Peyer's patch (tissue), 4 donors: ENCODE measurements at regions not wholly inside any gene's neighbourhood (a gene's known extent, or its start where the extent isn't known, plus 50 kb on each side); places are given as distances from the start of the nearest gene placed in this dataset.

Experiments used
- DNase-seq, 3 donors: peaks; one replicate each; pipeline ENCODE4 v3.0.0-alpha.2; 2017 to 2019
- H3K27ac ChIP-seq, 4 donors: fragments of 200-600 bp; sonication (generic); one replicate each; pipeline ENCODE4 v1.5.1; 2016 to 2019
- H3K27me3 ChIP-seq, 2 donors: fragments of 200-600 bp; sonication (generic); one replicate each; pipeline ENCODE4 v1.5.1; 2019
- H3K36me3 ChIP-seq, 3 donors: fragments of 200-600 bp; sonication (generic); one replicate each; pipeline ENCODE4 v1.5.1; 2016 to 2019
- H3K4me1 ChIP-seq, 4 donors: fragments of 200-600 bp; sonication (generic); one replicate each; pipeline ENCODE4 v1.5.1; 2016 to 2019
- H3K4me3 ChIP-seq, 4 donors: fragments of 200-600 bp; sonication (generic); 1 replicate in 3 of 4; 2 replicates in 1 of 4; pipeline ENCODE4 v1.5.1; 2016 to 2019; ENCODE audit warnings: mild to moderate bottlenecking in 1 of 4
- H3K9me3 ChIP-seq, 4 donors: fragments of 200-600 bp; sonication (generic); one replicate each; pipeline ENCODE4 v1.5.1; 2016 to 2019; ENCODE audit warnings: mild to moderate bottlenecking in 1 of 4
- CTCF ChIP-seq, 6 experiments: fragments of 450-650 bp in 4 of 6; fragments of 200-600 bp in 2 of 6; sonication (generic) in 1 of 6; IDR thresholded peaks; one replicate each; pipeline ENCODE4 v1.5.1; 2017 to 2019; ENCODE audit warnings: antibody characterized with exemption in 6 of 6, mild to moderate bottlenecking in 3 of 6, moderate library complexity in 1 of 6
- POLR2A ChIP-seq, 2 donors: fragments of 450-650 bp; IDR thresholded peaks; one replicate each; pipeline ENCODE4 v1.5.1; 2017; ENCODE audit warnings: antibody characterized with exemption in 2 of 2, mild to moderate bottlenecking in 2 of 2, moderate library complexity in 2 of 2

GRCh38 chr15:95606551-95606950, 723.9 kb upstream of the NR2F2 start:
- no peaks in the 10 kb centered on the region for H3K27me3 ChIP-seq
- H3K27ac ChIP-seq, result no peak overlapping the region
- H3K4me3 ChIP-seq, result no peak overlapping the region
- H3K9me3 ChIP-seq, result no peaks in the 10 kb centered on the region
- H3K36me3 ChIP-seq, result no peaks in the 10 kb centered on the region
- H3K4me1 ChIP-seq, result no peaks in the 10 kb centered on the region
- DNase-seq, result no peak
- TF ChIP-seq POLR2A (IDR thresholded peaks at IDR 0.05) (no peak), CTCF (IDR thresholded peaks at IDR 0.05) (no peak)

- no peak overlapping the region for H3K4me3 ChIP-seq
- H3K27ac ChIP-seq, result no peak overlapping the region
- no peaks in the 10 kb centered on the region for H3K27me3 ChIP-seq
- no peaks in the 10 kb centered on the region for H3K36me3 ChIP-seq
- no peaks in the 10 kb centered on the region for H3K4me1 ChIP-seq
- no peak for DNase-seq
- no peaks in the 10 kb centered on the region for H3K9me3 ChIP-seq
- TF ChIP-seq CTCF (IDR thresholded peaks at IDR 0.05) (no peak), POLR2A (IDR thresholded peaks at IDR 0.05) (no peak)
Observed at GRCh38 chr15:95608371-95608770, 722.1 kb upstream of the NR2F2 start.

- no peaks in the 10 kb centered on the region for H3K4me1 ChIP-seq
- no peak overlapping the region for H3K4me3 ChIP-seq
- DNase-seq, result no peak
- no peak overlapping the region for H3K27ac ChIP-seq
- H3K27me3 ChIP-seq, result no peaks in the 10 kb centered on the region
- H3K9me3 ChIP-seq, result no peaks in the 10 kb centered on the region
- H3K36me3 ChIP-seq, result no peaks in the 10 kb centered on the region
- TF ChIP-seq CTCF (IDR thresholded peaks at IDR 0.05) (no peak), POLR2A (IDR thresholded peaks at IDR 0.05) (no peak)
Observed at GRCh38 chr15:95609096-95609495, 721.4 kb upstream of the NR2F2 start.

GRCh38 chr15:95610945-95611344, 719.6 kb upstream of the NR2F2 start:
- Histone ChIP-seq H3K36me3 (no peaks in the 10 kb centered on the region), H3K27ac (no peak overlapping the region), H3K4me1 (no peaks in the 10 kb centered on the region), H3K27me3 (no peaks in the 10 kb centered on the region), H3K9me3 (no peaks in the 10 kb centered on the region), H3K4me3 (no peak overlapping the region)
- TF ChIP-seq CTCF (IDR thresholded peaks at IDR 0.05) (no peak), POLR2A (IDR thresholded peaks at IDR 0.05) (no peak)
- no peak for DNase-seq

GRCh38 chr15:95615436-95615835, 715.1 kb upstream of the NR2F2 start:
- H3K27me3 ChIP-seq, result no peaks in the 10 kb centered on the region
- no peak for DNase-seq
- H3K9me3 ChIP-seq, result no peaks in the 10 kb centered on the region
- H3K4me1 ChIP-seq, result no peaks in the 10 kb centered on the region
- H3K27ac ChIP-seq, result no peak overlapping the region
- no peak overlapping the region for H3K4me3 ChIP-seq
- H3K36me3 ChIP-seq, result no peaks in the 10 kb centered on the region
- TF ChIP-seq CTCF (IDR thresholded peaks at IDR 0.05) (no peak), POLR2A (IDR thresholded peaks at IDR 0.05) (no peak)

- no peaks in the 10 kb centered on the region for H3K27me3 ChIP-seq
- H3K27ac ChIP-seq, result no peak overlapping the region
- no peaks in the 10 kb centered on the region for H3K36me3 ChIP-seq
- no peak overlapping the region for H3K4me3 ChIP-seq
- no peak for DNase-seq
- H3K4me1 ChIP-seq, result no peaks in the 10 kb centered on the region
- no peaks in the 10 kb centered on the region for H3K9me3 ChIP-seq
- TF ChIP-seq POLR2A (IDR thresholded peaks at IDR 0.05), result no peak
- no peak for TF ChIP-seq CTCF (IDR thresholded peaks at IDR 0.05)
Observed at GRCh38 chr15:95616306-95616705, 714.2 kb upstream of the NR2F2 start.
